HEK293 (cell line): ENCODE measurements at regions not wholly inside any gene's neighbourhood (a gene's known extent, or its start where the extent isn't known, plus 50 kb on each side); places are given as distances from the start of the nearest gene placed in this dataset.

ENCODE experiments used
- KLF9 ChIP-seq: fragments of 450-650 bp; formaldehyde crosslinking; IDR thresholded peaks from 2 replicates; pipeline ENCODE4 v1.5.1; 2016; ENCODE audit warnings: missing biosample characterization, missing genetic modification characterization, low read depth
- PRDM1 ChIP-seq: fragments of 450-650 bp; formaldehyde crosslinking; IDR thresholded peaks from 2 replicates; pipeline ENCODE4; 2016; ENCODE audit warnings: missing biosample characterization, missing genetic modification characterization
- TRIM28 ChIP-seq: IDR thresholded peaks from 2 replicates; pipeline ENCODE4 v1.6.1; 2011; ENCODE audit warnings: low read length, control low read depth, borderline replicate concordance
- ZEB2 ChIP-seq: fragments of 450-650 bp; formaldehyde crosslinking; IDR thresholded peaks from 2 replicates; pipeline ENCODE4 v1.5.1; 2016; ENCODE audit warnings: missing biosample characterization, missing genetic modification characterization
- ZFP69B ChIP-seq: fragments of 450-650 bp; formaldehyde crosslinking; IDR thresholded peaks from 2 replicates; pipeline ENCODE4 v1.5.1; 2016; ENCODE audit warnings: missing biosample characterization, missing genetic modification characterization
- ZNF121 ChIP-seq: fragments of 450-650 bp; formaldehyde crosslinking; IDR thresholded peaks from 2 replicates; pipeline ENCODE4 v1.5.1; 2016; ENCODE audit warnings: missing biosample characterization, missing genetic modification characterization
- ZNF292 ChIP-seq: fragments of 450-650 bp; formaldehyde crosslinking; IDR thresholded peaks from 2 replicates; pipeline ENCODE4 v1.5.1; 2016; ENCODE audit warnings: low read depth, missing biosample characterization, missing genetic modification characterization, borderline replicate concordance
- ZNF394 ChIP-seq: fragments of 450-650 bp; formaldehyde crosslinking; IDR thresholded peaks from 2 replicates; pipeline ENCODE4 v1.5.1; 2016; ENCODE audit warnings: missing biosample characterization, missing genetic modification characterization, mild to moderate bottlenecking, moderate library complexity, borderline replicate concordance
- ZSCAN30 ChIP-seq: fragments of 450-650 bp; IDR thresholded peaks from 2 replicates; pipeline ENCODE4 v1.5.1; 2018; ENCODE audit warnings: missing biosample characterization, mild to moderate bottlenecking, missing genetic modification characterization, moderate library complexity
- TF ChIP-seq, protein P1 (sequence below): fragments of 450-650 bp; formaldehyde crosslinking; IDR thresholded peaks from 2 replicates; pipeline ENCODE4 v1.5.1; 2016; ENCODE audit warnings: missing biosample characterization, missing genetic modification characterization
- TF ChIP-seq, protein P2 (sequence below): fragments of 450-650 bp; formaldehyde crosslinking; IDR thresholded peaks from 2 replicates; pipeline ENCODE4 v1.5.1; 2016; ENCODE audit warnings: missing biosample characterization, missing genetic modification characterization
- TF ChIP-seq, protein P3 (sequence below): fragments of 450-650 bp; formaldehyde crosslinking; optimal IDR thresholded peaks from 2 replicates; pipeline ENCODE3; 2016; ENCODE audit warnings: missing biosample characterization, mild to moderate bottlenecking, missing genetic modification characterization
- TF ChIP-seq, protein P4 (sequence below): fragments of 450-650 bp; IDR thresholded peaks from 2 replicates; pipeline ENCODE4 v1.5.1; 2018; ENCODE audit warnings: missing biosample characterization, missing genetic modification characterization
- TF ChIP-seq, protein P5 (sequence below): fragments of 450-650 bp; formaldehyde crosslinking; IDR thresholded peaks from 2 replicates; pipeline ENCODE4 v1.5.1; 2016; ENCODE audit warnings: missing biosample characterization, missing genetic modification characterization

DNA sequence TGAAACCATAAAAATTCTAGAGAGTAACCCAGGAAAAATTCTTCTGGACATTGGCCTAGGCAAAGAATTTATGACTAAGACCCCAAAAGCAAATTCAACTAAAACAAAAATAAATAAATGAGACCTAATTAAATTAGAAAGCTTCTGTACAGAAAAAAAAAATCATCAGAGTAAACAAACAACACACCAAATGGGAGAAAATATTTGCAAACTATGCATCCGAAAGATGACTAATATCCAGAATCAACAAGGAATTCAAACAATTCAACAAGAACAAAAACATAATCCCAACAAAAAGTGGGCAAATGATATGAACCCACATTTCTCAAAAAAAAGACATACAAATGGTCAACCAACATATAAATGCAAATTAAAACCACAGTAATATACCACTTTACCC is 242.6 kb upstream of the CDYL start:
- TF ChIP-seq, protein P1, sequence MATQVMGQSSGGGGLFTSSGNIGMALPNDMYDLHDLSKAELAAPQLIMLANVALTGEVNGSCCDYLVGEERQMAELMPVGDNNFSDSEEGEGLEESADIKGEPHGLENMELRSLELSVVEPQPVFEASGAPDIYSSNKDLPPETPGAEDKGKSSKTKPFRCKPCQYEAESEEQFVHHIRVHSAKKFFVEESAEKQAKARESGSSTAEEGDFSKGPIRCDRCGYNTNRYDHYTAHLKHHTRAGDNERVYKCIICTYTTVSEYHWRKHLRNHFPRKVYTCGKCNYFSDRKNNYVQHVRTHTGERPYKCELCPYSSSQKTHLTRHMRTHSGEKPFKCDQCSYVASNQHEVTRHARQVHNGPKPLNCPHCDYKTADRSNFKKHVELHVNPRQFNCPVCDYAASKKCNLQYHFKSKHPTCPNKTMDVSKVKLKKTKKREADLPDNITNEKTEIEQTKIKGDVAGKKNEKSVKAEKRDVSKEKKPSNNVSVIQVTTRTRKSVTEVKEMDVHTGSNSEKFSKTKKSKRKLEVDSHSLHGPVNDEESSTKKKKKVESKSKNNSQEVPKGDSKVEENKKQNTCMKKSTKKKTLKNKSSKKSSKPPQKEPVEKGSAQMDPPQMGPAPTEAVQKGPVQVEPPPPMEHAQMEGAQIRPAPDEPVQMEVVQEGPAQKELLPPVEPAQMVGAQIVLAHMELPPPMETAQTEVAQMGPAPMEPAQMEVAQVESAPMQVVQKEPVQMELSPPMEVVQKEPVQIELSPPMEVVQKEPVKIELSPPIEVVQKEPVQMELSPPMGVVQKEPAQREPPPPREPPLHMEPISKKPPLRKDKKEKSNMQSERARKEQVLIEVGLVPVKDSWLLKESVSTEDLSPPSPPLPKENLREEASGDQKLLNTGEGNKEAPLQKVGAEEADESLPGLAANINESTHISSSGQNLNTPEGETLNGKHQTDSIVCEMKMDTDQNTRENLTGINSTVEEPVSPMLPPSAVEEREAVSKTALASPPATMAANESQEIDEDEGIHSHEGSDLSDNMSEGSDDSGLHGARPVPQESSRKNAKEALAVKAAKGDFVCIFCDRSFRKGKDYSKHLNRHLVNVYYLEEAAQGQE (tag by site-specific recombination) = no peak
- TF ChIP-seq PRDM1 (tag by site-specific recombination) = no peak
- no peak for TF ChIP-seq ZFP69B (tag by site-specific recombination)
- TF ChIP-seq, protein P2, sequence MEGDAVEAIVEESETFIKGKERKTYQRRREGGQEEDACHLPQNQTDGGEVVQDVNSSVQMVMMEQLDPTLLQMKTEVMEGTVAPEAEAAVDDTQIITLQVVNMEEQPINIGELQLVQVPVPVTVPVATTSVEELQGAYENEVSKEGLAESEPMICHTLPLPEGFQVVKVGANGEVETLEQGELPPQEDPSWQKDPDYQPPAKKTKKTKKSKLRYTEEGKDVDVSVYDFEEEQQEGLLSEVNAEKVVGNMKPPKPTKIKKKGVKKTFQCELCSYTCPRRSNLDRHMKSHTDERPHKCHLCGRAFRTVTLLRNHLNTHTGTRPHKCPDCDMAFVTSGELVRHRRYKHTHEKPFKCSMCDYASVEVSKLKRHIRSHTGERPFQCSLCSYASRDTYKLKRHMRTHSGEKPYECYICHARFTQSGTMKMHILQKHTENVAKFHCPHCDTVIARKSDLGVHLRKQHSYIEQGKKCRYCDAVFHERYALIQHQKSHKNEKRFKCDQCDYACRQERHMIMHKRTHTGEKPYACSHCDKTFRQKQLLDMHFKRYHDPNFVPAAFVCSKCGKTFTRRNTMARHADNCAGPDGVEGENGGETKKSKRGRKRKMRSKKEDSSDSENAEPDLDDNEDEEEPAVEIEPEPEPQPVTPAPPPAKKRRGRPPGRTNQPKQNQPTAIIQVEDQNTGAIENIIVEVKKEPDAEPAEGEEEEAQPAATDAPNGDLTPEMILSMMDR (tag by site-specific recombination) = no peak
- no peak for TF ChIP-seq ZNF292 (tag by site-specific recombination)
- no peak for TF ChIP-seq TRIM28
- no peak for TF ChIP-seq ZNF121 (tag by site-specific recombination)
- TF ChIP-seq, protein P3, sequence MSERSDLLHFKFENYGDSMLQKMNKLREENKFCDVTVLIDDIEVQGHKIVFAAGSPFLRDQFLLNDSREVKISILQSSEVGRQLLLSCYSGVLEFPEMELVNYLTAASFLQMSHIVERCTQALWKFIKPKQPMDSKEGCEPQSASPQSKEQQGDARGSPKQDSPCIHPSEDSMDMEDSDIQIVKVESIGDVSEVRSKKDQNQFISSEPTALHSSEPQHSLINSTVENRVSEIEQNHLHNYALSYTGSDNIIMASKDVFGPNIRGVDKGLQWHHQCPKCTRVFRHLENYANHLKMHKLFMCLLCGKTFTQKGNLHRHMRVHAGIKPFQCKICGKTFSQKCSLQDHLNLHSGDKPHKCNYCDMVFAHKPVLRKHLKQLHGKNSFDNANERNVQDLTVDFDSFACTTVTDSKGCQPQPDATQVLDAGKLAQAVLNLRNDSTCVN = no peak
- TF ChIP-seq, protein P4, sequence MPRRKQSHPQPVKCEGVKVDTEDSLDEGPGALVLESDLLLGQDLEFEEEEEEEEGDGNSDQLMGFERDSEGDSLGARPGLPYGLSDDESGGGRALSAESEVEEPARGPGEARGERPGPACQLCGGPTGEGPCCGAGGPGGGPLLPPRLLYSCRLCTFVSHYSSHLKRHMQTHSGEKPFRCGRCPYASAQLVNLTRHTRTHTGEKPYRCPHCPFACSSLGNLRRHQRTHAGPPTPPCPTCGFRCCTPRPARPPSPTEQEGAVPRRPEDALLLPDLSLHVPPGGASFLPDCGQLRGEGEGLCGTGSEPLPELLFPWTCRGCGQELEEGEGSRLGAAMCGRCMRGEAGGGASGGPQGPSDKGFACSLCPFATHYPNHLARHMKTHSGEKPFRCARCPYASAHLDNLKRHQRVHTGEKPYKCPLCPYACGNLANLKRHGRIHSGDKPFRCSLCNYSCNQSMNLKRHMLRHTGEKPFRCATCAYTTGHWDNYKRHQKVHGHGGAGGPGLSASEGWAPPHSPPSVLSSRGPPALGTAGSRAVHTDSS = no peak
- TF ChIP-seq, protein P5, sequence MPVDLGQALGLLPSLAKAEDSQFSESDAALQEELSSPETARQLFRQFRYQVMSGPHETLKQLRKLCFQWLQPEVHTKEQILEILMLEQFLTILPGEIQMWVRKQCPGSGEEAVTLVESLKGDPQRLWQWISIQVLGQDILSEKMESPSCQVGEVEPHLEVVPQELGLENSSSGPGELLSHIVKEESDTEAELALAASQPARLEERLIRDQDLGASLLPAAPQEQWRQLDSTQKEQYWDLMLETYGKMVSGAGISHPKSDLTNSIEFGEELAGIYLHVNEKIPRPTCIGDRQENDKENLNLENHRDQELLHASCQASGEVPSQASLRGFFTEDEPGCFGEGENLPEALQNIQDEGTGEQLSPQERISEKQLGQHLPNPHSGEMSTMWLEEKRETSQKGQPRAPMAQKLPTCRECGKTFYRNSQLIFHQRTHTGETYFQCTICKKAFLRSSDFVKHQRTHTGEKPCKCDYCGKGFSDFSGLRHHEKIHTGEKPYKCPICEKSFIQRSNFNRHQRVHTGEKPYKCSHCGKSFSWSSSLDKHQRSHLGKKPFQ (tag by site-specific recombination) = no peak
- no peak for TF ChIP-seq ZSCAN30 (tag by site-specific recombination)
- TF ChIP-seq ZNF394 (tag by site-specific recombination) = no peak
- no peak for TF ChIP-seq ZEB2
- no peak for TF ChIP-seq KLF9 (tag by site-specific recombination)
